NCI-H128 (cell line): ENCODE measurements at regions not wholly inside any gene's neighbourhood (a gene's known extent, or its start where the extent isn't known, plus 50 kb on each side); places are given as distances from the start of the nearest gene placed in this dataset.

ENCODE experiments used
- DNase-seq: peaks from one replicate; lab custom pipeline; 2025; ENCODE audit not compliant: unreplicated experiment; lab: John Stamatoyannopoulos, UW

DNA sequence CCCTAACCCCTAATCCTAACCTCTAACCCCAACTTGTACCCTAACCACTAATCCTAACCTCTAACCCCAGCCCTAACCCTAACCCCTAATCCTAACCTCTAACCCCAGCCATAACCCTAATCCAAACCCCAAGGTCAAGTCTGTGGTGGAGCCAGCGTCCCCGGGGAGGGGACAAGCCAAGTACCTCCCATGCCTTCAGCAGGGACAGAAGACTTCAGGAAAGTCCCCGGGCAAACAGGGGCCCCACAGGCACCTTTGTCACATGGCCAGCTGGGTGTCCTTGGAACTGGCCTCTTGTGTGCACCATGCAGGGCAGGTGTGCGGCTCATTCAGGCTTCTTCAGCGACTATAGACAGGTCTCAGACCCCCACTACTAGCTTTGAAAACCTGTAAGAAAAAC lies 555.8 kb downstream of the BRD1 start:
- no peak for DNase-seq

DNA sequence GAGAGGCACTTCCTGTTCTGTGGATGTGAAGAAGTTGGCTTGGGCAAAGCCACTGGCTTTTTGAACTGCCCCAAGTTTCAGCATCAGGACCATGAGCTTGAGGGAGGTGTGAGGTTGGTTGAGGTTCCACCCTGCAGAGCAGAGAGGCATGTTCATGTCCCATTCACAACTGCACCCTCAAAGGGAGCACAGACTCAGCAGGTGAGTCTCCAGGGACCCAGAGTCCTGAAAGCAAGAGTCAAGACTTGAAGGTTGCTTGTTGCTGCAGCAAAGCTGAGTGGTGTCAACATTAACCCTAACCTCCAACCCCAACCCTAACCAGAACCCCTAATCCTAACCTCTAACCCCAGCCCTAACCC lies 556.3 kb downstream of the BRD1 start:
- no peak for DNase-seq

DNA sequence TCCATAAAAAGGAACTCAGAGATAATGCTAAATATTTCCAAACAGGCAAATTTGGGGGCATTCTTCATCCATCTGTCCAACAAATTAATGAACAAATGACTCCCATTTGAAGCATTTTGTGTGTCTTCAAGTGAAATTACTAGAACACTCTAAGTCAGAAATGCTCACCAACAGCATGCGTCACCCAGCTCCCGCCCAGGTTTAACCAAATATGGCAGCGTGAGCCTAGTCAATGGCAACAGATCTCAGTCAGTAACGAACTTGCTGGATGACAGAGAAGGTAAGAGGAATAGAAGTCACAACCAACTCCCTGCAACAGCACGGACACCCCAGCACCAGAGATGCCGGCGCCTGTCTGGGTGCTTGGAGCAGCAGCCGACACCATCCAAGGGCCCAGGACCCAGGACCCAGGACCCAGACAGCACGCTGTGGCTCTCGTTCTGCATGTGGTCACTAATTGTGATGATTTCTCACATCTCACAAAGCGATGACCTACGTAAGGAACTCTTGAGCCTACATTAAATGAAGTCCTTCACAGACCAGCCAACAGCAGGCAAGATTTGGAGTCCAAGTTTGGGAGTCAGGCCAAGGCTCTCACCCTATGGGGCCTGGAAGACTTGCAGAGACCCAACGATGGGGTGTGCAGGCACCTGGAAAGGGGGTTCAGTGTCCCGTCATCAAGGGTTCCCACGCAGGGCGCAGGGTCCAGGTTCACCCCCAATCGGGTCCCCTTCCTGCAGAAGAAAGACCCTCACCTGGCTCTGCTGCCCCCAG lies 556.9 kb downstream of the BRD1 start:
- DNase-seq: no peak

DNA sequence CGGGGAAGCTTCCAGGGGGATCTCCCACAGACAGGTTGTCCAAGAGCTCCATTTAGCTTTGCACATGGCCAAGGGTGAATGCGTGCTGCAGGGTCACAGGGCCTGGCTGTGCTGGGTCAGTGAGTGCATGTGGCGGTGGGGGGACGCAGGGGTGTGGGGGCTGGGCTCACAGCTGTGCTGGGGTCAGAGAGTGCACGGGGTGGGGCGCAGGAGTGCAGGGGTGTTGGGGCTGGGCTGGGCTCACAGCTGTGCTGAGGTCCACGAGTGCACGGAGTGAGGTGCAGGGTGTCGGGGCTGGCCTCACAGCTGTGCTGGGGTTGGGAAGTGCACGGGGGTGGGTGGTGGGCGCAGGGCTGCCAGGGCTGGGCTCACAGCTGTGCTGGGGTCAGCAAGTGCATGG lies 557.7 kb downstream of the BRD1 start:
- no peak for DNase-seq

DNA sequence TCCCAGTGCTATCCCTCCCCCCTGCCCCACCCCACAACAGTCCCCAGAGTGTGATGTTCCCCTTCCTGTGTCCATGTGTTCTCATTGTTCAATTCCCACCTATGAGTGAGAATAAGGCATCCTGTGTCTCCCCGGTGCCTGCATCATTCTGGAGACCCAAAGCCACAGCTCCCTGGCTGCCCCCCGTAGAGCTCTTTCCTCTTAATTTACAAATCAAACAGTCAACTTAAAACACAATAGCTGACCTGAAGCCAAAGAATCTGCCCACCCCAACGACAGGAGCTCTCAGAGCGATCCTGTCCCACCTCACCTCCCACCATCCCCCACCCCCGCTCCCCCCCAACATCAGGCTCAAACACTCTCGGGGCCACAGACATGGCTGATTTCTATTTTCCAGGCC lies 558.3 kb downstream of the BRD1 start:
- DNase-seq: no peak

DNA sequence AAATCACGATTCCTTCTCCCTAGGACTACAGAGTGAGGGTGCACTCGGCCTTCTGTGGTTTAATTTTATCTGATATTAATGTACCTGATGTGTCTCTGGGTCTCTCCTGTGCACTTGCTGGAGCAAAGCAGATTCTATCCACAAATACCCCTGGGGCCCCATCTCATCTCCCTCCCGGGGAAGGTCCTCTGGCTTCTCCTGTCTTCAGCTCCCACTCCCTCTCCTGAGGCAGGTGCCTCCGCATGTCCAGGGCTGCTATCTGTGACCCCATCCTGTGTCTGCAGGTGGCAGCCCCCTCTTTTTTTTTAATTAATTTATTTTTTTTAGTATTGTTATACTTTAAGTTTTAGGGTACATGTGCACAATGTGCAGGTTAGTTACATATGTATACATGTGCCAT lies 558.7 kb downstream of the BRD1 start:
- DNase-seq: no peak

DNA sequence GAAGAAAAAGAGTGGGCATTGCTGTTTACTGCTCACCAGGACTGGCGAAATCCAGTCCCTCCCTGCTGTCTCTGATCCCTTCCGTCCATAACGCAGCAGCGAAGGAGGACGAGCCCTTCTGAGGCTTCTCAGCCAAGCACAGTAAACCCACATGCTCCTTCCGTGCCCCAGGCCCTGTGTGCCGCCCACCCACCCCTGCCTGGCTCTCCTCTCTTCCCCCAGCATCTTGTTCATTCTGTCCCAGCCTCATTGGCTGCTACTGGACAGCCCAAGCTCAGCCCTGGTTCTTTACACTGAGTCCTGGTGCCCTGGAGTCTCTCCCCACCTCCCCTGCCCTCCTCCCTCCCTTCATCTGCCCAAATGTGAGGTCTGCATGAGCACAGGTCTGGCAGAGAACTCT lies 559.7 kb downstream of the BRD1 start:
- DNase-seq: no peak

DNA sequence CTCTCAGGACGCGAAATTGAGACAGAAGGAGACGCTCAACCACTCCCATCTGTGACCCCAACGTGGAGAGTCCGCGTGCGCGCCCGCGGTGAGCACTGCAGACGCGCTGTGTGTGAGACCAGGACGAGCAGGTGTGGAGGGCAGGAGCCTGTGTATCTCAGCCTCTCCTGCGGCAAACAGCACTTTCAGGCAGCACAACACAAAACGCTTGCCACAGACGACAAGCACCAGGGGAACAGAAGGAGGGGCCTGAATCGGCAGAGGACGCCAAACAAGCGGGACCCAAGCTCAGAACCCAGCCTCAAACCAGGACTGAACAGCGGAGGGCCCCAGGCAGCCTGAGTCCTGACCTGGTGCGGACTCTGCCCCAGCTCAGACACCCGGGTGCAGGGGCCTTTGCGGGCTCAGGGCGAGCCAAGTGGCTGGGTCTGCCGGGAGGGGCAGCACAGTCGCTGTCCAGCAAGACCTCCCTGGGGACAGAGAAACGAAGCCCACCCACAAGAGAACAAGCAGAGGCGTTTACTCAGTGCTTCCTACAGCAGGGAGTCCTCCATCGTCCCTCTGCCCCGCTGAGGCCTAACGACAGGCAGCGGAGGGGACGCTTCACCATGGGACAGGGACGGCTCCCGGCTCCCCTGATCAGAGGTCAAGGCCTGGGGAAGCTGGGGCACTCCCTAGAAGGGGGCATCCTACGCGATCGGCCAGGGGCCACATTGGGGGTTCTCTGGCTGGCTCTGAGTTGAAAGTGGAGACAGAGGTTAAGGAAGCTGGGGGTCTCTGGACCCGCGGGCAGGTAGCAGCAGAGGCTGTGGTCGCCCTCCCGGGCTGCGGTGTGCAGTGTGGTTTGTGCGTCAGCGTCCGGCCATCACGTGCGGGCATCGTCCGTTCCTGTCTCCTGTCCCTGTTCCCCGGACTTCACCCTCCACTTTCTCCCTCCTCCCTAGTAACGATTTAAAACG lies 560.8 kb downstream of the BRD1 start:
- no peak for DNase-seq

DNA sequence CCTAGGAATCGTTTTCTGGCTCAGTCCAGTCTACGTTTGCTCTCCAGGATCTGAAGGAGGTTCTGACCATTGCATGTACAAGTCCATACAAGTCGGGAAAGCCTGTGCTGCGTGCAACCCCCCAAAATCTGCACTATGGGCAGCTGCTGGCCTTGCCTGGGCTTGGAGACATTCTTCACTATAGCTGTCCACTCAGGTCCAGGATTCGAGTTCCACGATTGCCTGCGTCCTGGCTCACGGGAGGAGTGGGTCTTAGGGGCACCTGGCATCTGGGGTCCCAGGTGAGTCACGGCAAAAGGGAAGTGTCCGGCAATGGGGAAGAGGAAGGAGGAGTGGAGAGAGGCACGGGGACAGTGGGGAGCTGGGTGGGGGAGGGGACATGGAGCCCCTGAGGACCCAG lies 563.0 kb downstream of the BRD1 start:
- DNase-seq: no peak

DNA sequence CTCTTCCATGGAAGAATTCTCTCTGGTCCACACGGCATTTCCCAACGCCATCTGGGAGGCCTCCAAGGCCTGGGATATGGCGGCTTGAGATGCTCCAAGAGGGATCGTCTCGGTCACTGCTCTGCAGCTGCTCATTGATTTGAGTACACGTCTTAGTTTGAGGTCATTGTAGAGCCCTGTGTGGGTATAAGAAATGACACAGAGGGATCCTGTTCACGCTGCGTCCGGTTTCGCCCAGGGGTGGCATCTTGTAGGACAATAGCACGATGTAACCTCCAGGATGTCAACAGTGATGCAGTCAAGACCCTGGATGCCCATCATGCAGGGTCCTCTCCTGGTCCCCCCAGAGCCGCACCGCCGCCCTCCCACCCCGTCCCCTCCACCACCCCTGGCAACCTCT lies 564.6 kb downstream of the BRD1 start:
- DNase-seq: no peak

DNA sequence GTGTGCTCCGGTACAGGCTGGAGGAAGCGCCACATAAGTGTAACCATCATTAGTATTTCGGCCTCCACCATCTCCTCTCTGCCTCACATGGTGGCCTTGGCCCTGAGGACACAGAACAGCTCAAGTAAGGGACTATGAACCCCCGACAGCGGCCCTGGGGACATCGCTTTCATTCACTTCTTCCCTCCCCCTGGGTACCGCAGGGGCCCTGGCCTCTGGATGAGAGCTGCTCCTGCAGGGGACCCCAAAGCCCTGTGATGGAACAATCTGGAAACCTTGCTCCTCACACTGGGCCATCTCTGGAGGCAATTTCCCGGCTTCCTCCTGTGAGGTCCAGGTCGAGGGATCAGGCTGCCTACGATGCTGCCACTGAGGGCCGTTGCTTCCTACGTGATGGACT lies 565.5 kb downstream of the BRD1 start:
- DNase-seq: no peak

DNA sequence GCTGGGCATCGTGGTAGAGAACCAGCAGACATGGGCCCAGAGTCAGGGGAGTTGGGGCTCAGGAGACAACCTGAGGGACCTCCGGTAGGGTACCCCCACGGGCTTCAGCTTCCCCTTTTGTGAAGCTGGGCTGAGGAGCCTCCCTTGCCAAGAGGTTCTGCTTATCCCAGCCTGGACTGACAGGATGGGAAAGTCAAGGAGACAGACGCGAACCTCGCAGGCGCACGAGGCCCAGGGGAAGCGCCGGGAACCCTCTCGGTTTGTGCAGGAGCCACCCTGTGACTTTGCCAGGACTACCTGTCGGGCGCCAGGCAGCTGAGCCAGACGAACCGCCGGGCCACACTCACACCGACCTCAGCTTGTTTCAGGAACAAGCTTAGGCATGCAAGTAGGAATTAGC lies 566.1 kb downstream of the BRD1 start:
- DNase-seq: no peak

DNA sequence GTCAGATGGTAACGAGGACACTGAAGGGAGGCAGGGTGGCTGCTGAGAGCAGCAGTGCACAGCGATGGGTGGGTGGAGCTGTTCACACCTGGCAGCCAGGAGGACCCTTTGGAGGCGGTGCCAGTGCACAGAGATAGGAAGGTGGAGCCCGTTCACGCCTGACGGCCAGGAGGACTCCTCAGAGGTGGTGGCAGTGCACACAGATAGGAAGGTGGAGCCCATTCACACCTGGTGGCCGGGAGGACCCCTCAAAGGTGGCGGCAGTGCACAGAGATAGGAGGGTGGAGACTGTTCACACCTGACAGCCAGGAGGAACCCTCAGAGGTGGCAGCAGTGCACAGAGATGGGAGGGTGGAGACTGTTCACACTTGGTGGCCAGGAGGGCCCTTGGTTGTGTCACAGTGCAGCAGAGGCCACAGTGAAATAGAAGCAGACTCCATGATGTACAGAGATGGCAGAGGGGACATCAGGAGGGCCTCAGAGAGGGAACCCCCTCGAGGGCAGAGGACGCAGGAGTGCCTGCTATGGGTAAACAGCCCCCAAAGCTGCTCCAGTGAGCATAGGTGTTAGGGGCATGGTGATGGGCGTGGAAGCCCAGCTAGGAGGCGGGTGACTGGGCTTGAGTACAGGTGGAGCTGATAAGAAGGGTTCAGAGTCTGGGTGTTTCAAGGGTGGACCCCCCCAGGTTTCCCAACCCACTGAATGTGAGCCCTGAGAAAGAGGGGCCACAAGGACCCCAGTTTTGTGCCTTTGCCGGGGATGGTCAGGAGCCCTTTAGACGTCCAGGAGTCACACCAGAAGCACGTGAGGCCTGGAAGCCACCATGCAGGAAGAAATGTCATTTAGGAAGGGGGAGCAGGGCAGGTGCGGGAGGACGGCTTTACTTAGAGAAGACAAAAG lies 566.7 kb downstream of the BRD1 start:
- DNase-seq: no peak

DNA sequence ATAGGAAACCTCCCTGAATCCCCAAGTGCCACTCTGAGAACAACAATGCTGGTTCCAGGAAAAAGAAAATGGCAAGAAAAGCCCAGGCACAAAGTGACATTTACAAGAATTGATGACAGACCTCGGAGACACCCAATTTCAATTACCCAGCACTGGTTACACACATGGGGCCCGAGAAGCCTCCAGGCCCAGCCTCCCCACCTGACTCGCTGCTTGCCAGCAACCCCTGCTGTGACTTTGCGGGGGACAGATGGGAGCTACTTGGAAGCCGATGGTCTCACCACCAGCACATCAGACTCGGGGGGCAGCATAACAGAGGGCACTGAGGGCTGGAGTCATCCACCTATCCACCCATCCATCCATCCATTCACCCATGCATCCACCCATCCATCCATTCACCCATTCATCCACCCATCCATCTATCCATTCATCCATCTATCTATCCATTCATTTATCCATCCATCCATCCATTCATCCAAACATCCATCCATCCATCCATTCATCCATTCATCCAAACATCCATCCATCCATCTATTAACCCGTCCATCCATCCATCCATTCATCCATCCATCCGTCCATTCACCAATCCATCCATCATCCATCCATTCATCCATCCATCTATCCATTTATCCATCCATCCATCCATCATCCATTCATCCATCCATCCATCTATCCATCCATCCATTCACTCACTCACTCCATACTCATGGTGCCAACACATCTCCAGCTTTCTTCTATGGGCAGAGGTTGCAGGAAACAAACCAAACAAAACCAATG lies 567.6 kb downstream of the BRD1 start:
- no peak for DNase-seq

DNA sequence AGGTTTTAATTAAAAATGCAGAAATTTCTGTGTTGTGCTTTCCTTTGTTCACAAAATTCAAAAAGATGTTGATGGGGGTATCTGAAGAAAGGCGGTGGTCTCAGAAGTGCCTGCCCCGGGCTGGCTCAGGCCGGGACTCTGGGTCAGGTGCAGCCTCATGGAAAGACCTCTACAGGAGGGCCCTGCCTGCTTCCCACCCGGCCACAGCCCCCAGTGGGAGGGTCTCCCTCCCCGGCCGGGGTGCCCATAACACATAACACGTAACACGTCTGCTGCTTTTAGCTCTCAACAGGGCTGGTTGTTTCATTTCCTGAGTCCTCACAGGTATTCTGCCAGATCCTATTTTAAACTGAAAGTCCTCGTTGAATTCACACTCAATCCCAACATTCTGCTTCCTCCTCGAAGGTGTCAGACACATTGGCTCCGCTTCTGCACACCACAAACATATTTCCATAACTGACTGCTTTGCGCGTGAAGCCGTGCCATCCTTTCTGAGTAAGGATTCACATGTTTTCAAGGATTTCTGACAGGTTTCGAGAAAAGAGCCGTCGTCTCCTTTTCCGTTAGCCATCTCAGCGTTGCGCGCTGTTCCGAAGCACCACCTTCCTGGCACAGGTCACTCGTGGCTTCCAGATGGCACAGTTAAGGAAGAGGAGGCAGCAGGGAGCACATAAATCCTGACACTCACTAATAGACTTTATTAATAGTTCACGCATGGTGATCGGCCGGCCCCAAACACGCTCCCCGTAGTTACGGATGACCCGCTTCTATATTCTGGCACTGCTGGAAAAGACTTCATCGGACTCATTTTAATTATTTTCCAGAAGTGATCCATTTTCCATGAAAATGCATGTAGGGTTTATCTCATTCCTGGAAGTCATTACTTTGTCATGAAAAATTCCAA lies 569.3 kb downstream of the BRD1 start:
- no peak for DNase-seq

DNA sequence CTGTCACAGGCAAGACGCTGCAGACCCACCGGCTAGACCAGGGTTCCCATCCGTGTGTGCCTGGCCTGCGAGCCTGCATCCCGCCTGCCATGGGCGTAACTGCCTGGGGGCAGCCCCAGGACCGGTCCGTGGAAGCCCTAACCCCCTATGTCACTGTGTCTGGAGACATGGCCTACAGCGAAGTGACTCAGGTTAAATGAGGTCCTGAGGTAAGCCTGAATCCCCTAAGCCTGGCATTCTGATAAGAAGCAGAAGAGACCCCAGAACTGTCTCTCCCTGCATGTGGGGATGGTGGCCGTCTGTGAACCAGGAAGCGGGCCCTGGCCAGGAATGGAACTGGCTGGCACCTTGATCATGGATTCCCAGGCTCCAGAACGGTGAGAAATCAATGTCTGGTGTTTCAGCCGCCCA lies 570.1 kb downstream of the BRD1 start:
- DNase-seq: no peak

DNA sequence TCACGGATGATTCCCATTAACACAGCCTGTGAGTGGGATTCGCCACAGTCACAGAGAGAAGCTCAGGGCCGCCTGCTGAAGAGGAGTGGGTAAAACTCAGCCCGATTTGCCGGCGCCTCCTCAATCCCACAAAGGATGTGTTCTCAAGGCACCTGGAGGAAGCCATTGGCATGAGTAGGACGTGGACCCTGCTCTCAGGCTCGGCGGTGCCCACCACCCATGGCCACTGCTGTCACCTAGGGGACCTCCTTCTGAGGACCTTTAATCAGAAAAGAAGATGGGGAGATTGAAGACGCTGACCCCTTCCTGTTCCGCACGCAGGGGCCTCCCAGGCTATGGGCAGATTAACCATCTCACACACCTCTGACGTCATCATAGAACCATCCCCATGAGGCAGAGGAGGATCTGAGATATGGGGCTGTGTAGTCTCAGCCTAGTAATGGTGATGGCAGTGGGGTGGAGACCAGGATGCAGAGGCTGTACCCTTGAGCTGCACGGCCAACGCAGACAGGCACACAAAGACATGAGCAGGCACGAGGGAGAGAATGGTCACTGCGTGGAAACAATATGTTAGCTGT lies 571.8 kb downstream of the BRD1 start:
- DNase-seq: no peak

DNA sequence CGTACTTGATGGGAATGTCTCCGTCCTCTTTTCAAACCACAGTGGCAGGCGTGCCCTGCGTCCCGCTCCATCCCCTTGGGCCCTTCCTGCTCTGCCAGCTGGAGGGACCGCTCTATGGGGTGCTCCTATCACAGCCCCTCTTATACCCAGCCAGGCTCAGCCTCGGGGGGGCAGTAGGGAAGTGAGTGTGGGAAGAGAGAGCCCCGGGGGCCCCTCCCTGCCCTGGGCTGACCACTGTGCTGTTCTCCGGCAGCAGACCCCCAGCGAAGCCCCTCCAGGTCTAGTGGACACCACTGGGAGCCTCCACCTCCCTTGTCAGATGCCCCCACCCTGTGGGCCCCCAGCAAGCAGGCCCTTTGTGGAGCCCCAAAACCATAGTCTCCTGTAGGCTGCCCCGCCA lies 572.5 kb downstream of the BRD1 start:
- no peak for DNase-seq

DNA sequence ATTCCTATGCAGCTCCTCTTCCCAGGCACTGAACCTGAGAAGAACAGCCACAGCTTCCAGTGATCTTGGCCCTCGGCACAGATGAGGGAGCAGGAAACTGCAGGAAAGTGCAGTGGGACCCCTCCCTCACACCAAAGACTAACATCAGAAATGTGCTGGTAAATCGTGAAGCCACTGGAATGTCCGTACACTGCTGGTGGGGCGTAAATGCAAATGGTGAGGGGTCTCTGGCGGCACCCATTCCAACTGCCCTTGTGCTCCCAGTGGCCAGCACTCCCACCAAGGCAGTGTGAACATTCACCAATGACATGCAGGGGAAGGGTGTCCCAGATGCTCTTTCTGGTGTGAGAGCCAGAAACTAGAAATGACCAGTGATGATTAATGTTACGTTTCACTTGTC lies 574.0 kb downstream of the BRD1 start:
- DNase-seq: no peak
